SH-SY5Y (cell line): ENCODE measurements at regions not wholly inside any gene's neighbourhood (a gene's known extent, or its start where the extent isn't known, plus 50 kb on each side); places are given as distances from the start of the nearest gene placed in this dataset.

Source experiments
- GATA2 ChIP-seq: IDR thresholded peaks from 2 replicates; pipeline ENCODE4 v1.6.1; 2011; ENCODE audit warnings: mild to moderate bottlenecking, low read depth, low read length
- GATA3 ChIP-seq: IDR thresholded peaks from 2 replicates; pipeline ENCODE4 v1.6.1; 2011; ENCODE audit warnings: low read depth, mild to moderate bottlenecking, low read length, moderate library complexity

DNA sequence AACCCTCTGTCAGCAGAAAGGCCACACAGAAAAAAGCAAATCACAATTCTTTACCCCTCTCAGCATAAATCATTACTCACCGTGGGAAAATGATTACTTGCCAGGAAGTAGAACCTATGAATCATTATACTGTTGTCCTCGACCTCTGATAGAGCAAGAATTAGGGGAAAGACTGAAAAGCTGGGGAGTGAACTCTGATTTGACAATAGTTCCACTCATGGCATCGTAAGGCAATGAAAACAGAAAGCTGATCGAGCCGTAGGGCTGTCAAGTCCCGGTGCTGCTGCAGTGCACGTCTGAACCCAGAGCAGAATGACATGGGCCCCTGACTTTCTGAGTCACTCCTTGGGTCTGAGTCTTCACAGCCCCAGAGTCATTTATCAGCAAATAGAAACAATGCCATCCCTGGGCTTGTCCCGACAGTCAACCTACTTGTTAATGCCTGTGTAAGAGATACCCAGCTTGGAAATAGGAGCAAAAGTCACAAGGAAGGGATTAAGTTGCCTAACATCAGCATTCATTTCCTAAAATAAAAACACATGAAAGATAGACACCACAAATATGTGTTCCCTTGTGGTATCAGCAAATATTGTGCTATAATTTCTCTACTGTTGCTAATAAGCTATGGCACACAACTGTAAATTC lies 224.8 kb upstream of the MARCKS start:
- TF ChIP-seq GATA2 (no peak), GATA3 (no peak)
